GM12878 (cell line): ENCODE measurements at regions not wholly inside any gene's neighbourhood (a gene's known extent, or its start where the extent isn't known, plus 50 kb on each side); places are given as distances from the start of the nearest gene placed in this dataset.

Experiments
- ATAC-seq: fragments of 200-7000 bp; cut with Tn5 transposase; 3 replicates; pipeline ENCODE4 v1.9.1; 2020; ENCODE audit warnings: mild to moderate bottlenecking, moderate library complexity
- BruUV-seq: library from RNA; stranded (reverse); fragments of 400-500 nt; replicated peaks from 2 replicates; lab custom pipeline; 2021; lab: Mats Ljungman, UMichigan
- CTCF ChIA-PET: fragments of 300-600 bp; sonication (Branson Sonifier 250); formaldehyde crosslinking; extraction: SDS; loops from one replicate; lab custom pipeline; 2021; ENCODE audit warnings: inconsistent platforms; lab: Yijun Ruan, JAX
- POLR2A ChIA-PET: fragments of 350-600 bp; formaldehyde crosslinking; extraction: SDS; loops from one replicate; lab custom pipeline; 2021; ENCODE audit warnings: inconsistent platforms; lab: Charles Lee
- RAD21 ChIA-PET: fragments of 300-600 bp; sonication (Branson Sonifier 250); formaldehyde crosslinking; loops from one replicate; lab custom pipeline; 2023; ENCODE audit warnings: antibody characterized with exemption; ENCODE audit not compliant: unreplicated experiment; lab: Charles Lee
- SMC1A ChIA-PET: fragments of 300-600 bp; sonication (Branson Sonifier 250); formaldehyde crosslinking; loops from one replicate; lab custom pipeline; 2023; ENCODE audit not compliant: unreplicated experiment, uncharacterized antibody; lab: Charles Lee
- DNase-seq: peaks from one replicate; pipeline ENCODE4 v3.0.0-alpha.2; 2011; ENCODE audit warnings: low read depth, low spot score
- FAIRE-seq: peaks from 3 replicates; lab custom pipeline; 2011; peaks lifted over from hg19 to GRCh38; lab: Jason Lieb, UNC
- H2AFZ ChIP-seq: 2 replicates; pipeline ENCODE4 v1.6.0; 2011; ENCODE audit warnings: low read depth, low read length, control low read depth; ENCODE audit not compliant: control insufficient read depth
- H3K27ac ChIP-seq: 2 replicates; pipeline ENCODE4 v1.5.1; 2011; ENCODE audit warnings: control low read depth; ENCODE audit not compliant: control insufficient read depth, insufficient read depth
- H3K27me3 ChIP-seq, 2 experiments: replicated peaks in 1 of 2; 2 replicates each; pipeline versions ENCODE4 v1.6.0 to v1.6.1; 2011; ENCODE audit warnings: low read length in 1 of 2; ENCODE audit not compliant: control insufficient read depth in 2 of 2, insufficient read depth in 2 of 2
- H3K36me3 ChIP-seq, 2 experiments: 2 replicates each; pipeline ENCODE4 v1.5.1; 2011; ENCODE audit warnings: low read length in 1 of 2; ENCODE audit not compliant: control insufficient read depth in 2 of 2, insufficient read depth in 2 of 2
- H3K4me1 ChIP-seq: 2 replicates; pipeline ENCODE4 v1.6.1; 2011; ENCODE audit warnings: mild to moderate bottlenecking, low read length, moderate library complexity, mixed read lengths; ENCODE audit not compliant: control insufficient read depth, insufficient read depth
- H3K4me2 ChIP-seq: 2 replicates; pipeline ENCODE4 v1.6.0; 2011; ENCODE audit warnings: control low read depth; ENCODE audit not compliant: control insufficient read depth, insufficient read depth
- H3K4me3 ChIP-seq: fragments of 200-600 bp; sonication (generic); 2 replicates; pipeline ENCODE4 v1.5.1; 2016
- H3K79me2 ChIP-seq: 2 replicates; pipeline ENCODE4 v1.6.0; 2011; ENCODE audit warnings: low read length; ENCODE audit not compliant: control insufficient read depth, insufficient read depth
- H3K9ac ChIP-seq: 2 replicates; pipeline ENCODE4 v1.8.0; 2011; ENCODE audit warnings: low read length, control low read depth, mixed read lengths; ENCODE audit not compliant: control insufficient read depth, insufficient read depth
- H3K9me3 ChIP-seq: replicated peaks from 3 replicates; pipeline ENCODE4 v1.5.1; 2011; ENCODE audit warnings: mild to moderate bottlenecking, low read length; ENCODE audit not compliant: control insufficient read depth, insufficient read depth
- H4K20me1 ChIP-seq: 2 replicates; pipeline ENCODE4 v1.6.0; 2011; ENCODE audit not compliant: control insufficient read depth, insufficient read depth
- BCL11A ChIP-seq: IDR thresholded peaks from 2 replicates; pipeline ENCODE4 v1.6.1; 2011; ENCODE audit warnings: low read depth, low read length
- MEF2B ChIP-seq: fragments of 450-650 bp; IDR thresholded peaks from 2 replicates; pipeline ENCODE4 v1.6.1; 2018; ENCODE audit warnings: mild to moderate bottlenecking, moderate library complexity; ENCODE audit not compliant: partially characterized antibody, poor library complexity, severe bottlenecking
- MYC ChIP-seq: IDR thresholded peaks from 2 replicates; pipeline ENCODE4 v1.6.1; 2011; ENCODE audit warnings: mild to moderate bottlenecking, low read length, moderate library complexity, inconsistent platforms; ENCODE audit not compliant: insufficient read depth, insufficient replicate concordance, insufficient read length, severe bottlenecking
- NR2C1 ChIP-seq: fragments of 450-650 bp; IDR thresholded peaks from 2 replicates; pipeline ENCODE4 v1.6.1; 2017; ENCODE audit warnings: antibody characterized with exemption, mild to moderate bottlenecking, moderate library complexity
- PAX8 ChIP-seq: fragments of 450-650 bp; IDR thresholded peaks from 2 replicates; pipeline ENCODE4 v1.6.1; 2017; ENCODE audit warnings: mild to moderate bottlenecking, moderate library complexity
- SMAD5 ChIP-seq: IDR thresholded peaks from 2 replicates; pipeline ENCODE4 v1.6.1; 2016; ENCODE audit warnings: antibody characterized with exemption, low read depth
- WGBS: methylation state at CpG from one replicate; pipeline ENCODE4 v1.1.6; 2016; ENCODE audit warnings: low lambda C conversion rate; ENCODE audit not compliant: insufficient replicate concordance, insufficient coverage; ENCODE audit errors: missing lambda C conversion rate; 5-methylcytosine and 5-hydroxymethylcytosine counted together
- in situ Hi-C: fragments of 300-500 bp; cut with MboI; formaldehyde crosslinking; loops from 9 replicates; pipeline ENCODE4 v1.14.3; 2018; ENCODE audit warnings: mixed read lengths
- intact Hi-C: fragments of 100-400 bp; cut with micrococcal nuclease; formaldehyde crosslinking; loops from one replicate; pipeline ENCODE4 v1.14.2; 2022; ENCODE audit not compliant: unreplicated experiment
- TF ChIP-seq, protein P1 (sequence below): IDR thresholded peaks from 2 replicates; pipeline ENCODE4 v1.6.1; 2012; ENCODE audit warnings: improper control_type of control experiment, low read depth, low read length; ENCODE audit not compliant: insufficient replicate concordance
- TF ChIP-seq, protein P2 (sequence below): IDR thresholded peaks from 2 replicates; pipeline ENCODE4 v1.6.1; 2011; ENCODE audit warnings: mild to moderate bottlenecking, low read depth, low read length, moderate library complexity; ENCODE audit not compliant: insufficient replicate concordance

DNA sequence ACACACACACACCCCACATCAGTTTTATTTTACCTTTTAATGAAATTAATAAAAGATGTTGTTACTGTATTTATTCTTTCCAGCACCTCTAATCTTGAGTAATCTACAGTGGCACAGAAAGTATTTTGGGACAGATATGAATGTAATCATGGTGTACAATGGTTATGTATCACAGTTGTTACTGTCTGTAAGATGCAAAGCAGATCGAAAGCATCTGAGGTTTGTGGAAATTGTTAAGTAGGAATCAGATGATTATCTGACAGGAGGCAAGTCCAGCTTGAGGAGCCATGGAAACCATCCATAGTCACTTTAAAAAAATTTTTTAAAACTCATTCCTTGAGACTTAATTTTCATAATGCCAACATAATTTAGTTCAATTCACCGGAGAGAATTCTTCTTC is 636.3 kb upstream of the MARCKS start:
- 71% methylated on average over 2 of the region's 2 CpGs for WGBS
- ChIA-PET CTCF (no interaction called here), SMC1A (interaction anchor here (0.6 kb wide), 1 partner anchor 360 kb away, joined by 3 read pairs; no protein-coding TSS in a partner anchor), RAD21 (no interaction called here), POLR2A (no interaction called here)
- Histone ChIP-seq H4K20me1 (no peaks in the 10 kb centered on the region), H3K36me3 (no peaks in the 10 kb centered on the region), H3K9me3 (no peaks in the 10 kb centered on the region), H2AFZ (no peak overlapping the region), H3K4me3 (no peak overlapping the region), H3K79me2 (no peaks in the 10 kb centered on the region), H3K27ac (no peak overlapping the region), H3K4me2 (no peak overlapping the region), H3K9ac (no peak overlapping the region), H3K27me3 (no peaks in the 10 kb centered on the region), H3K4me1 (no peaks in the 10 kb centered on the region)
- DNase-seq (no peak), FAIRE-seq (no peak), ATAC-seq (no peak)
- in situ Hi-C loops (no loop called here), intact Hi-C loops (no loop called here)
- TF ChIP-seq, protein P1, sequence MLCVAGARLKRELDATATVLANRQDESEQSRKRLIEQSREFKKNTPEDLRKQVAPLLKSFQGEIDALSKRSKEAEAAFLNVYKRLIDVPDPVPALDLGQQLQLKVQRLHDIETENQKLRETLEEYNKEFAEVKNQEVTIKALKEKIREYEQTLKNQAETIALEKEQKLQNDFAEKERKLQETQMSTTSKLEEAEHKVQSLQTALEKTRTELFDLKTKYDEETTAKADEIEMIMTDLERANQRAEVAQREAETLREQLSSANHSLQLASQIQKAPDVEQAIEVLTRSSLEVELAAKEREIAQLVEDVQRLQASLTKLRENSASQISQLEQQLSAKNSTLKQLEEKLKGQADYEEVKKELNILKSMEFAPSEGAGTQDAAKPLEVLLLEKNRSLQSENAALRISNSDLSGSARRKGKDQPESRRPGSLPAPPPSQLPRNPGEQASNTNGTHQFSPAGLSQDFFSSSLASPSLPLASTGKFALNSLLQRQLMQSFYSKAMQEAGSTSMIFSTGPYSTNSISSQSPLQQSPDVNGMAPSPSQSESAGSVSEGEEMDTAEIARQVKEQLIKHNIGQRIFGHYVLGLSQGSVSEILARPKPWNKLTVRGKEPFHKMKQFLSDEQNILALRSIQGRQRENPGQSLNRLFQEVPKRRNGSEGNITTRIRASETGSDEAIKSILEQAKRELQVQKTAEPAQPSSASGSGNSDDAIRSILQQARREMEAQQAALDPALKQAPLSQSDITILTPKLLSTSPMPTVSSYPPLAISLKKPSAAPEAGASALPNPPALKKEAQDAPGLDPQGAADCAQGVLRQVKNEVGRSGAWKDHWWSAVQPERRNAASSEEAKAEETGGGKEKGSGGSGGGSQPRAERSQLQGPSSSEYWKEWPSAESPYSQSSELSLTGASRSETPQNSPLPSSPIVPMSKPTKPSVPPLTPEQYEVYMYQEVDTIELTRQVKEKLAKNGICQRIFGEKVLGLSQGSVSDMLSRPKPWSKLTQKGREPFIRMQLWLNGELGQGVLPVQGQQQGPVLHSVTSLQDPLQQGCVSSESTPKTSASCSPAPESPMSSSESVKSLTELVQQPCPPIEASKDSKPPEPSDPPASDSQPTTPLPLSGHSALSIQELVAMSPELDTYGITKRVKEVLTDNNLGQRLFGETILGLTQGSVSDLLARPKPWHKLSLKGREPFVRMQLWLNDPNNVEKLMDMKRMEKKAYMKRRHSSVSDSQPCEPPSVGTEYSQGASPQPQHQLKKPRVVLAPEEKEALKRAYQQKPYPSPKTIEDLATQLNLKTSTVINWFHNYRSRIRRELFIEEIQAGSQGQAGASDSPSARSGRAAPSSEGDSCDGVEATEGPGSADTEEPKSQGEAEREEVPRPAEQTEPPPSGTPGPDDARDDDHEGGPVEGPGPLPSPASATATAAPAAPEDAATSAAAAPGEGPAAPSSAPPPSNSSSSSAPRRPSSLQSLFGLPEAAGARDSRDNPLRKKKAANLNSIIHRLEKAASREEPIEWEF: no peak
- TF ChIP-seq NR2C1: no peak
- no peak for TF ChIP-seq BCL11A
- TF ChIP-seq SMAD5: no peak
- TF ChIP-seq, protein P2, sequence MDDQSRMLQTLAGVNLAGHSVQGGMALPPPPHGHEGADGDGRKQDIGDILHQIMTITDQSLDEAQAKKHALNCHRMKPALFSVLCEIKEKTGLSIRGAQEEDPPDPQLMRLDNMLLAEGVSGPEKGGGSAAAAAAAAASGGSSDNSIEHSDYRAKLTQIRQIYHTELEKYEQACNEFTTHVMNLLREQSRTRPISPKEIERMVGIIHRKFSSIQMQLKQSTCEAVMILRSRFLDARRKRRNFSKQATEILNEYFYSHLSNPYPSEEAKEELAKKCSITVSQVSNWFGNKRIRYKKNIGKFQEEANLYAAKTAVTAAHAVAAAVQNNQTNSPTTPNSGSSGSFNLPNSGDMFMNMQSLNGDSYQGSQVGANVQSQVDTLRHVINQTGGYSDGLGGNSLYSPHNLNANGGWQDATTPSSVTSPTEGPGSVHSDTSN: no peak
- no peak for TF ChIP-seq MYC
- TF ChIP-seq PAX8: no peak
- TF ChIP-seq MEF2B: no peak
- no TSS peak for BruUV-seq
